ENCODE measurements at regions not wholly inside any gene's neighbourhood (a gene's known extent, or its start where the extent isn't known, plus 50 kb on each side); places are given as distances from the start of the nearest gene placed in this dataset.
"Not testable (repeated sequence)": the region's sequence is repeated elsewhere in the genome, so short reads cannot be mapped to it uniquely, and the experiment has no call there.

DNA sequence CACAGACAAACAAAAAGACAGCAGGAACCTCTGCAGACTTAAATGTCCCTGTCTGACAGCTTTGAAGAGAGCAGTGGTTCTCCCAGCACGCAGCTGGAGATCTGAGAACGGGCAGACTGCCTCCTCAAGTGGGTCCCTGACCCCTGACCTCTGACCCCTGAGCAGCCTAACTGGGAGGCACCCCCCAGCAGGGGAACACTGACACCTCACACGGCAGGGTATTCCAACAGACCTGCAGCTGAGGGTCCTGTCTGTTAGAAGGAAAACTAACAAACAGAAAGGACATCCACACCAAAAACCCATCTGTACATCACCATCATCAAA lies 182.3 kb upstream of the NECTIN3 start:
- not testable (repeated sequence) for TF ChIP-seq POLR2A (IDR thresholded peaks at IDR 0.05; ENCODE audit: low read length); GATA1 (IDR thresholded peaks at IDR 0.05; ENCODE audit: low read depth, low read length)

Data from erythroblast (primary cell).